OCI-M2 (cell line): ENCODE measurements at regions not wholly inside any gene's neighbourhood (a gene's known extent, or its start where the extent isn't known, plus 50 kb on each side); places are given as distances from the start of the nearest gene placed in this dataset.

Source experiments
- DNase-seq: peaks from one replicate; lab custom pipeline; 2025; ENCODE audit not compliant: unreplicated experiment; lab: John Stamatoyannopoulos, UW

GRCh38 chr1:164473544-164473943, 85.4 kb upstream of the PBX1 start:
- DNase-seq = no peak

GRCh38 chr1:164475834-164476233, 83.2 kb upstream of the PBX1 start:
- no peak for DNase-seq

- DNase-seq = no peak
Measured at GRCh38 chr1:164477343-164477742, 81.6 kb upstream of the PBX1 start.

GRCh38 chr1:164479242-164479641, 79.7 kb upstream of the PBX1 start:
- no peak for DNase-seq

- DNase-seq = no peak
Measured at GRCh38 chr1:164480285-164480907, 78.6 kb upstream of the PBX1 start.

GRCh38 chr1:164495905-164496304, 63.1 kb upstream of the PBX1 start:
- DNase-seq = no peak

- no peak for DNase-seq
Measured at GRCh38 chr1:164498792-164499191, 60.2 kb upstream of the PBX1 start.

GRCh38 chr1:164504749-164505148, 54.2 kb upstream of the PBX1 start:
- no peak for DNase-seq
